Mammary epithelial cell (primary cell): ENCODE measurements at regions not wholly inside any gene's neighbourhood (a gene's known extent, or its start where the extent isn't known, plus 50 kb on each side); places are given as distances from the start of the nearest gene placed in this dataset.

Source experiments
- CTCF ChIP-seq, 2 donors: IDR thresholded peaks in 1 of 2; conservative IDR thresholded peaks in 1 of 2; 2 replicates each; pipeline ENCODE4 v1.5.1; 2011 to 2012; ENCODE audit warnings: inconsistent platforms in 2 of 2, low read length in 2 of 2, mild to moderate bottlenecking in 2 of 2, control low read depth in 1 of 2, low read depth in 1 of 2; ENCODE audit not compliant: insufficient read depth in 1 of 2; ENCODE audit errors: extremely low read depth in 1 of 2
- EZH2 ChIP-seq: IDR thresholded peaks from 2 replicates; pipeline ENCODE4 v1.6.1; 2012; ENCODE audit warnings: low read length, inconsistent platforms, borderline replicate concordance

GRCh38 chr2:167753142-167753541 is 494.3 kb downstream of the STK39 start:
- no peak for TF ChIP-seq CTCF (conservative IDR thresholded peaks at IDR 0.05 in 1 of 2, IDR thresholded peaks at IDR 0.05 in 1 of 2; ENCODE audit: extremely low read depth in 1 of 2, insufficient read depth in 1 of 2, low read depth in 1 of 2, low read length in 2 of 2)
- no peak for TF ChIP-seq EZH2
